SW 1271 (cell line): ENCODE measurements at regions not wholly inside any gene's neighbourhood (a gene's known extent, or its start where the extent isn't known, plus 50 kb on each side); places are given as distances from the start of the nearest gene placed in this dataset.

ENCODE experiments used
- DNase-seq, 2 experiments: peaks; one replicate each; lab custom pipeline; 2025; lab: John Stamatoyannopoulos, UW

GRCh38 chr9:78806492-78807160 lies 509.7 kb downstream of the PSAT1 start:
- no peak for DNase-seq

- no peak for DNase-seq
Observed at GRCh38 chr9:78807286-78807685, 510.4 kb downstream of the PSAT1 start.

GRCh38 chr9:78808048-78808447 lies 511.1 kb downstream of the PSAT1 start:
- DNase-seq, result no peak

- no peak for DNase-seq
Observed at GRCh38 chr9:78811622-78812276, 514.8 kb downstream of the PSAT1 start.

- DNase-seq, result no peak
Observed at GRCh38 chr9:78812665-78813064, 515.7 kb downstream of the PSAT1 start.

- no peak for DNase-seq
Observed at GRCh38 chr9:78813602-78814180, 516.8 kb downstream of the PSAT1 start.

GRCh38 chr9:78821126-78821822 lies 524.3 kb downstream of the PSAT1 start:
- DNase-seq, result peak in 1 of 2 experiments; percentile 64

- no peak for DNase-seq
Observed at GRCh38 chr9:78826527-78826926, 529.6 kb downstream of the PSAT1 start.

- no peak for DNase-seq
Observed at GRCh38 chr9:78828521-78828920, 531.6 kb downstream of the PSAT1 start.

- no peak for DNase-seq
Observed at GRCh38 chr9:78830301-78830700, 533.4 kb downstream of the PSAT1 start.

GRCh38 chr9:78831726-78832125 lies 534.8 kb downstream of the PSAT1 start:
- DNase-seq, result no peak

- no peak for DNase-seq
Observed at GRCh38 chr9:78835928-78836450, 539.1 kb downstream of the PSAT1 start.

- no peak for DNase-seq
Observed at GRCh38 chr9:78839252-78839651, 542.3 kb downstream of the PSAT1 start.

- DNase-seq, result no peak
Observed at GRCh38 chr9:78848061-78848460, 551.1 kb downstream of the PSAT1 start.

GRCh38 chr9:78856144-78856543 lies 559.2 kb downstream of the PSAT1 start:
- no peak for DNase-seq

- no peak for DNase-seq
Observed at GRCh38 chr9:78856781-78857180, 559.9 kb downstream of the PSAT1 start.

GRCh38 chr9:78857373-78858225 lies 560.7 kb downstream of the PSAT1 start:
- DNase-seq, result no peak

GRCh38 chr9:78858266-78858665 lies 561.3 kb downstream of the PSAT1 start:
- DNase-seq, result no peak

- peak in 1 of 2 experiments; percentile 55 for DNase-seq
Observed at GRCh38 chr9:78860801-78861475, 564.0 kb downstream of the PSAT1 start.

- DNase-seq, result no peak
Observed at GRCh38 chr9:78863531-78863930, 566.6 kb downstream of the PSAT1 start.

GRCh38 chr9:78865737-78866136 lies 568.8 kb downstream of the PSAT1 start:
- no peak for DNase-seq
